ENCODE measurements at regions not wholly inside any gene's neighbourhood (a gene's known extent, or its start where the extent isn't known, plus 50 kb on each side); places are given as distances from the start of the nearest gene placed in this dataset.

- no peak overlapping the region for H3K9ac ChIP-seq (ENCODE audit: insufficient read depth in 1 of 2, low read length in 2 of 2)
- H3K27me3 ChIP-seq (ENCODE audit: control insufficient read depth in 3 of 3, insufficient read depth in 3 of 3, low read length in 2 of 3) = no peaks in the 10 kb centered on the region
- H3K9me3 ChIP-seq (ENCODE audit: control insufficient read depth in 4 of 4, insufficient read depth in 3 of 4, low read length in 3 of 4) = peaks cover 0 to 14% (median 0%) of the 10 kb centered on the region in 4 donors
- H3K36me3 ChIP-seq (ENCODE audit: control insufficient read depth in 4 of 4, insufficient read depth in 4 of 4, low read length in 4 of 4) = no peaks in the 10 kb centered on the region
- DNase-seq = no peak
- no peak for TF ChIP-seq CTCF (IDR thresholded peaks at IDR 0.05; ENCODE audit: control extremely low read depth, extremely low read depth)
- WGBS, 2 donors = 91 to 92% methylated on average over 17 to 18 of the region's 18 CpGs
- H3K4me1 ChIP-seq (ENCODE audit: control insufficient read depth in 5 of 5, insufficient read depth in 5 of 5, low read length in 5 of 5) = peaks cover 0 to 26% (median 0%) of the 10 kb centered on the region in 5 donors
- H3K27ac ChIP-seq (ENCODE audit: low read depth in 1 of 2, low read length in 1 of 2) = no peak overlapping the region
- no peak for ATAC-seq (ENCODE audit: insufficient read depth, low FRiP score)
- no peak overlapping the region for H3K4me3 ChIP-seq
Observed at GRCh38 chr13:112187527-112188297, 120.8 kb downstream of the SOX1 start.

GRCh38 chr13:112188298-112188610 lies 121.3 kb downstream of the SOX1 start:
- Histone ChIP-seq H3K36me3 (ENCODE audit: control insufficient read depth in 4 of 4, insufficient read depth in 4 of 4, low read length in 4 of 4) (no peaks in the 10 kb centered on the region), H3K9ac (ENCODE audit: insufficient read depth in 1 of 2, low read length in 2 of 2) (no peak overlapping the region), H3K4me1 (ENCODE audit: control insufficient read depth in 5 of 5, insufficient read depth in 5 of 5, low read length in 5 of 5) (peaks cover 0 to 22% (median 0%) of the 10 kb centered on the region in 5 donors), H3K27ac (ENCODE audit: low read depth in 1 of 2, low read length in 1 of 2) (no peak overlapping the region), H3K9me3 (ENCODE audit: control insufficient read depth in 4 of 4, insufficient read depth in 3 of 4, low read length in 3 of 4) (peaks cover 0 to 14% (median 0%) of the 10 kb centered on the region in 4 donors), H3K4me3 (no peak overlapping the region), H3K27me3 (ENCODE audit: control insufficient read depth in 3 of 3, insufficient read depth in 3 of 3, low read length in 2 of 3) (no peaks in the 10 kb centered on the region)
- no peak for DNase-seq
- ATAC-seq (ENCODE audit: insufficient read depth, low FRiP score) = no peak
- WGBS, 2 donors = 85 to 89% methylated on average over 6 of the region's 6 CpGs
- TF ChIP-seq CTCF (IDR thresholded peaks at IDR 0.05; ENCODE audit: control extremely low read depth, extremely low read depth) = no peak

DNA sequence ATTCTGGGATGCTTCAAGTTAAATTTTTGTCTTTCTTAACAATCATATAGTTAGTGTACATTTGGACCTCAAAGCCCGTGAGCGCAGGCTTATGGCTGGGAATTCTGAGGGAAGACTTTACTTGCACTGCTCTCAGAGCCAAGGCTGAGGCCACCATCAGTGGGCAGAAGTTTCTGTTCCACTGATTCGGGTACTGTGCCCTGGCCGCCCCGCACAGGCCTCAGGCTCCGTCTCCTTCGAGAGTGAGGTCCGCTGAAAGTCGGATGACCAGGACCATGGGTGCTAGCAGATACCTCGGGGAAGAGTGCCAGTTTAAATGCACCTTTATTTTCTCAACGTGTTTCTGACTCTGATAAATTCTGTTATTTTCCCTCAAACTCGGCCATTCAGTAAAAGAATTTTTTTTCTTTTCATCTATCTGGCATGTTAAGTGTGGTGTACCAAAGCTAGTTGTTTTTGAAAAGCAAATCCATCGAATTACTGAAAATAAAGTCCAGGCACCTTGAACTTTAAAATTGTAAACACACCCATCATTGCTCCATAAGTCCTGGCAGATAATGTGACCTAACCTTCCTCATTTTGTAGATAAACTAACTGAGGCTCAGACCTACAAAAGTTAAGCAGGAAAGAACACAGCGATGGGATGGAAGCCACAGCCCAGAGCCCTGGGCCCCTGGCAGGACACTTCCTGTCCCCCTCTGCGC lies 126.7 kb downstream of the SOX1 start:
- no peak overlapping the region for H3K9ac ChIP-seq (ENCODE audit: insufficient read depth in 1 of 2, low read length in 2 of 2)
- ATAC-seq (ENCODE audit: insufficient read depth, low FRiP score) (no peak), DNase-seq (no peak)
- no peak overlapping the region for H3K27ac ChIP-seq (ENCODE audit: low read depth in 1 of 2, low read length in 1 of 2)
- H3K4me3 ChIP-seq = no peak overlapping the region
- no peaks in the 10 kb centered on the region for H3K4me1 ChIP-seq (ENCODE audit: control insufficient read depth in 5 of 5, insufficient read depth in 5 of 5, low read length in 5 of 5)
- TF ChIP-seq CTCF (IDR thresholded peaks at IDR 0.05; ENCODE audit: control extremely low read depth, extremely low read depth) = no peak
- H3K36me3 ChIP-seq (ENCODE audit: control insufficient read depth in 4 of 4, insufficient read depth in 4 of 4, low read length in 4 of 4) = no peaks in the 10 kb centered on the region
- 86 to 90% methylated on average over 15 of the region's 15 CpGs for WGBS, 2 donors
- H3K27me3 ChIP-seq (ENCODE audit: control insufficient read depth in 3 of 3, insufficient read depth in 3 of 3, low read length in 2 of 3) = peaks cover 0 to 15% (median 0%) of the 10 kb centered on the region in 3 donors
- H3K9me3 ChIP-seq (ENCODE audit: control insufficient read depth in 4 of 4, insufficient read depth in 3 of 4, low read length in 3 of 4) = peaks cover 0 to 19% (median 0%) of the 10 kb centered on the region in 4 donors

All from lung (tissue), 11 donors.